AG09309 (cell line): ENCODE measurements at regions not wholly inside any gene's neighbourhood (a gene's known extent, or its start where the extent isn't known, plus 50 kb on each side); places are given as distances from the start of the nearest gene placed in this dataset.

Source experiments
- DNase-seq: peaks from one replicate; pipeline ENCODE4 v3.0.0-alpha.2; 2010; ENCODE audit warnings: low read depth
- H3K4me3 ChIP-seq: 2 replicates; pipeline ENCODE4 v1.5.1; 2011; ENCODE audit warnings: mild to moderate bottlenecking, low read depth, low read length, moderate library complexity; ENCODE audit not compliant: control insufficient read depth
- CTCF ChIP-seq: IDR thresholded peaks from 2 replicates; pipeline ENCODE4 v1.5.1; 2011; ENCODE audit warnings: mild to moderate bottlenecking, low read depth, low read length, inconsistent platforms; ENCODE audit not compliant: insufficient read depth, control insufficient read depth; ENCODE audit errors: missing control alignments

DNA sequence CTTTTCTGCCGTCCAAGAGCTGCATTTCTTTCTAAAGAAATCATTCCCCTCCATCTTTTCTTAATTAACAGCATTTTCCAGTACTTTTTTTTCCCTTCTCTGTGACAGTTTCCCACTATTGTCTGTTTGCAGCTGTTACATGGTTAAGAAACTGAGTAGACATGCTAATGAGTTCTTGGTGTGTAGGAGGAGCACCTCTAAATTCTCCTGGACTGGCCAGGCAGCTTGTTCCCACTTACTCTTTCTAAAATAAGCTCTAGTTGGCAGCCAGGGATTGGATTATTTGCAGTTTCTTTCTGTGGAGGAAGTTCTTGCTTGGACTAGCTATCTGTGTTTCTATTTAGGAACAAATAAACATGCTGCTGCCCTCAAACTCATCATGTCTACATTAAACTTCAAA is 235.1 kb upstream of the GAP43 start:
- no peak overlapping the region for H3K4me3 ChIP-seq
- TF ChIP-seq CTCF, result no peak
- DNase-seq, result no peak

DNA sequence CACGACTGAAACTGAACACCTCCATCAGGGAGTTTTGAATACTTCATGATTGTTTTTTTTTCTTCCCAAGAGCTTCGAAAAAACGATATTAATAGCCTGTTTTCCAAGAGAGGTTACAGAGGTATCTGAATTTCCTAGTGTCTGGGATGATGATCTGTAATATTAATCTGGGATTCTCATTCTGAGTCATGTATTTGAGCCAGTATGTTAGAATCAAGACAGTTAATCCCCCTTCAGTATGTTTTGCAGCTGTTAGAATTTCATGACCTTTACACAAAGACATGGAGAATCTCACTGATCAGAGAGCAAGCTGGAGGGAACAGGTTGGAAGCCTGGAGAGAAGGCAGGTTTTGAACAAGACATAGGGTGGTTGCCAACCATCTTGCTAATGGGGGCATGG is 234.5 kb upstream of the GAP43 start:
- TF ChIP-seq CTCF, result no peak
- DNase-seq, result no peak
- no peak overlapping the region for H3K4me3 ChIP-seq

DNA sequence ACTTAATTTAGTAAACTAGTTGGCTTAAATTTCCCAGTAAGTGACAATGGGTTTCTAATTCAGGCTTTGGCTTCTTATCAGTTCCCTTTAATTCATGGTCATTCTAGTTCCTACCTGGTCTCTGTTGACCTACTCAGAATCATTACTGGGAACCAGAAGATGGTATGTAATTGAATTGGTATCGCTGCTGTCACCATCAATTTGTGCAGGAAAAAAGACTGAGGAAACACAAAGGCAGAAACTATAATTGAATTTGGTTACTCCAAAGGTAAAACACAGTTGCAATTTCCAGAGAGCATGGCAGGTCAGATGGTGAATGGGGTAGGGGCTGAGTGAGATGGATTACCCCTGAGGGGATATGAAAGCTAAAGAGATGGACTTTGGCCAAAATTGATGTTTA is 226.5 kb upstream of the GAP43 start:
- TF ChIP-seq CTCF, result no peak
- DNase-seq, result no peak
- H3K4me3 ChIP-seq, result no peak overlapping the region

GRCh38 chr3:115397433-115397832 is 225.9 kb upstream of the GAP43 start:
- DNase-seq, result no peak
- H3K4me3 ChIP-seq, result no peak overlapping the region
- no peak for TF ChIP-seq CTCF

DNA sequence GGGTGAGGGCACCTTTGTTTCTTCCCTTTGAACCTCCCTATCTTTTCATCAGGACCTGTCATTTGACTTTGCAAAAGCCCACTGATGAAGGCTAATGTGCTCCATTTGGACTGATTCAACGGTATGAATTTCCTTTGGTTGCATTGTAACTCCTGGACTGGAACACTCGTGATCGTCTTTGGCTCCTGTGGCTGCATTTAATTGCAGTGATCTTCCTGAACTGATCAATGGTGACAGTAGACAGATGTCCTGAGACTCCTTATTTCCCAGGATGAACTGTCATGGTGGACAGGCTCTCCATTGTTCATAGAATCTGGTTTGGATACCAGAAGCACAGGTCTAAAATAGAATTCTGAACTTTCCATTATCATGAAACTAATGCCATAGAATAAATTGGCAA is 224.8 kb upstream of the GAP43 start:
- DNase-seq, result no peak
- no peak overlapping the region for H3K4me3 ChIP-seq
- TF ChIP-seq CTCF, result no peak

- no peak overlapping the region for H3K4me3 ChIP-seq
- no peak for DNase-seq
- no peak for TF ChIP-seq CTCF
These were observed 223.6 kb upstream of the GAP43 start for GRCh38 chr3:115399750-115400149.

- no peak overlapping the region for H3K4me3 ChIP-seq
- peak; percentile 79 for DNase-seq
- TF ChIP-seq CTCF, result no peak
These were observed 222.0 kb upstream of the GAP43 start for GRCh38 chr3:115401298-115401697.
